HG02610 (cell line): ENCODE measurements at regions not wholly inside any gene's neighbourhood (a gene's known extent, or its start where the extent isn't known, plus 50 kb on each side); places are given as distances from the start of the nearest gene placed in this dataset.
"Not testable (repeated sequence)": the region's sequence is repeated elsewhere in the genome, so short reads cannot be mapped to it uniquely, and the experiment has no call there.

Experiments used
- ATAC-seq: cut with Tn5 transposase; IDR thresholded peaks from one replicate; pipeline ENCODE4 v1.9.1; 2021; ENCODE audit warnings: mild to moderate bottlenecking, moderate library complexity; ENCODE audit not compliant: unreplicated experiment

DNA sequence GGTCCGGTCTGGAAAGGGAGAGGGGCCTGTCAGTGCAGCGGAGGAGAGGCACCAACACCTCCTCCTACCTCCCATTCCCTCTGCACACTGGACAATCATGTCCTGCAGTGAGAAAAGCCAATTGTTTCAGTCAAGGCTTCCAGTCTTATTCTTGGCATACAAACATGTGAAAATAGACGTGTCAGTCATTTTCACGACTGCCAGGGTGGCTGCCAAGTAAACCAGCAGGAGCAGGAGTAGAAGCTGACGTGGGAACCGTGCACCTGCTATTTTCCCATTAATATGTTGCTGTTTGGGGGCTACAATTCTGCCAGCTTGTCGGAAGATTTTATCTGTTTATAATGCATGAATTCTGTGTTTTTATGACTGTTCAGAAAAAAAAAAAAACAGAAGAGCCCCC, 202.3 kb downstream of the SPP2 start:
- ATAC-seq = no peak

DNA sequence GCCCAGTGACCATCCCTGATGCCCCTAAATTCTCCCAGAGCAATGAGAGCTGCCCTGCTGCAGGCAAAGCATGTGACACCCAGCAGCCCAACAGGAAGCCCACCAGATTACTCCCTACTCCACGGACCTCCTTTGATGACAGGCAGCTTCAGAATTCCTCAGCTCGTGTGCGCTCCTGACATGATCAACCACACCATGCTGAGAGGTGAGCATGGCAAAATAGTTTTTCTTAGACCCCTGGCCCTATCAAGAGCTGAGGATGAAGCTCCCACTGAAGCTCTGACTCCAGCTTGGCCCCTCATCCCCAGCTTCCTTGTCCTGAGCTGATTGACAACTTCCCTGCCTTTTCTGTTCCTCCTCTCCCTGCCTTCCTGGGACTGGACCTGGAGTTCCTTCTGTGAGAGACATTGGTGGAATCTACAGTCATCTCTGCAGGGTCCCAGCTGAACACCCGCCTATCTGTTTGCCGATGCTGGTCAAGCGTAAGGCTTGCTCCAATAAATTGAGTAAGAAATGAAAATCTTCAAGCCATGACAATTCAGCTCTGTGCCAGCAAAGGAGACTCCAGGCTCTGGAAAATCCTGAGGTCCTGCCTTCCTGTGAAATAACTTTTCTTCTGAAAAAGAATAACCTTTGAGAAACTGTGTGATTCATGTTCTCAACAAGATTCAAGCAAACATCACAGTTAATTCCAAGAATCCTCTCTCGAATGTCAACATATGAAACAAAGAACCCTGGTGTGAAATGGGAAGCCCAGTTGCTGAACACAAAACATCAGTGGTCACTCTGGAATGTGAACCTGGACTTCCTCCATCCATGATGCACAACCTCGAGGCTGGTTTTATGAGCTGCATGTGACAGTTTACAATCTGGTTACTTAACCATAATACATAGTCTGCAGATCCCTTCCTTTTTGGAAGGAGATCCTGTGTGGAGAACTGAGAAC, 201.1 kb downstream of the SPP2 start:
- no peak for ATAC-seq

DNA sequence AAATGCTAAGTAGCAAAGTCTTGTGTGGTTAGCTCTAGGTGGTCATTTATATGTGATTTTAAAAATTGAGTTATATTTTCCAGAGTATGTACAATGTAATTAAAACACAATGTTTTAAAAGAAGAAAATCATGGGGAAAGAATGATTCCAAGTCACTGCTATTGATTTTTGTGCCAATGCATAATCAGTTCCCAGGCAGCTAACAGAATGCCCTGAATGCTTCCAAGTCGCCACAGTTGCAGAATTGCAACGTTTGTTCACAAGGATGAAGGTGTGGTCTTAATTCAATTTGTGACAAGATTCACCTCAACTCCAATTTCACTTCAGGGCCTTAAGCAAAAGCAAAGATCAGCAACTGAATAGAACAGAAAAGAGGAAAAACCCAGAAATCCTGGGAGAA, 200.4 kb downstream of the SPP2 start:
- ATAC-seq = no peak

DNA sequence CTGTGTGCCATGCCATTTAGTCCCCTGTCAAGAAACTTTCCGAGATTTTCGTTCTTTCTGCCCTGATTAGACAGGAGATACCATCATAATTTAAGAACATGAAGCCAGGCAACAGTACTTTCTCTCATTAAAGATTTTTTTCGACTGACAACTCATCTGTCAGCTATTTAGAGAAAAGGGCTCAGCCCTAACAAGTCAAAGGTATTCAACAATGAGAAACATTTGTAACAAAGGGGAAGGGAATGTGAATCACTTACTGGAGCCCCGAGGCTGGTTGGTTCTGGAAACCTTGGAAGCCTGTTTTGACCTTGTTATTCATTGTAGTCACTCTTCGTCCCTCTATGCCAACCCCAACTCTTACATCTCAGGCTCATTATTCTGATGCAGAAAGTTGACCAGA, 199.4 kb downstream of the SPP2 start:
- no peak for ATAC-seq

DNA sequence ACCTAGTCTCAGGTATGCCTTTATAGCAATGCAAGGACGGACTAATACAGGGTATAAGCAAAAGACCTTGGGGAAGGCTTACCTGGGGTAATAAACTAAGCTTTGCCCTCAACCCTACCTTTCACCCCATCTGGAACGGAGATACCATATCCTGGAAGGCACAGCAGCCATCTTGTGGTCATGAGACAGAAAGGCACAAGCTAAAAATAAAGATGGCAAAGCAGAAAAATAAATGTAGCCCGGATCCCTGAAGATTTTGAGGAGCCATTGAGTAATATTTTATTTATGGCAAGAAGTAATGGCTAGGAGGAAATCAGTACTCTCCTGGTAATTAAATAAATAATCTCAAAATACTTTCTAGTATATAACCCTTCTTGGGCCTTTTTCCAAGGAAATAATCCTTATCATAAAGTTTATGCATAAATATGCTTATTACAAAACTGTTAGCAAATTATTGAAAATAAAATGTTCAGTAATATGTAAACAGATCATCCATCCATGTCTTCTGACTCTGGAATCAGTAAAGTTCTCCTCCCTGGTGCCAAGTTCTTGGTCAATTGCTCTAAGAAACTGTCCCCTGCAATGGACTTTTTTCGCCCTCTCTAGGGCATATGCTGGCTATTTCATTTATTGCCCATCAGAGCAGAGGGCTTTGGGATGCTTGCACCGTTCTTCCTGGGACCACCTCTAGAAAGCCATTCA, 198.7 kb downstream of the SPP2 start:
- no peak for ATAC-seq

DNA sequence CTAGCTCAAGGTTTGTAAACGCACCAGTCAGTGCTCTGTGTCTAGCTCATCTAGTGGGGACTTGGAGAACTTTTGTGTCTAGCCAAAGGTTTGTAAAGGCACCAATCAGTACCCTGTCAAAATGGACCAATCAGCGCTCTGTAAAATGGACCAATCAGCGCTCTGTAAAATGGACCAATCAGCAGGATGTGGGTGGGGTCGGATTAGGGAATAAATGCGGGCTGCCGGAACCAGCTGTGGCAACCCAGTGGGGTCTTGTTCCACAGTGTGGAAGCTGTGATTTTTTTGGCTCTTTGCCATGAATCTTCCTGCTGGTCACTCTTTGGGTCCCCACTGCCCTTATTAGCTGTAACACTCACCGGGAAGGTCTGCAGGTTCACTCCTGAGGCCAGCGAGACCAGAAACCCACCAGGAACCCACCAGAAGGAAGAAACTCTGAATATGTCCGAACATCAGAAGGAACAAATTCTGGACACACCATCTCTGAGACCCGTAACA, 197.8 kb downstream of the SPP2 start:
- not testable (repeated sequence) for ATAC-seq

DNA sequence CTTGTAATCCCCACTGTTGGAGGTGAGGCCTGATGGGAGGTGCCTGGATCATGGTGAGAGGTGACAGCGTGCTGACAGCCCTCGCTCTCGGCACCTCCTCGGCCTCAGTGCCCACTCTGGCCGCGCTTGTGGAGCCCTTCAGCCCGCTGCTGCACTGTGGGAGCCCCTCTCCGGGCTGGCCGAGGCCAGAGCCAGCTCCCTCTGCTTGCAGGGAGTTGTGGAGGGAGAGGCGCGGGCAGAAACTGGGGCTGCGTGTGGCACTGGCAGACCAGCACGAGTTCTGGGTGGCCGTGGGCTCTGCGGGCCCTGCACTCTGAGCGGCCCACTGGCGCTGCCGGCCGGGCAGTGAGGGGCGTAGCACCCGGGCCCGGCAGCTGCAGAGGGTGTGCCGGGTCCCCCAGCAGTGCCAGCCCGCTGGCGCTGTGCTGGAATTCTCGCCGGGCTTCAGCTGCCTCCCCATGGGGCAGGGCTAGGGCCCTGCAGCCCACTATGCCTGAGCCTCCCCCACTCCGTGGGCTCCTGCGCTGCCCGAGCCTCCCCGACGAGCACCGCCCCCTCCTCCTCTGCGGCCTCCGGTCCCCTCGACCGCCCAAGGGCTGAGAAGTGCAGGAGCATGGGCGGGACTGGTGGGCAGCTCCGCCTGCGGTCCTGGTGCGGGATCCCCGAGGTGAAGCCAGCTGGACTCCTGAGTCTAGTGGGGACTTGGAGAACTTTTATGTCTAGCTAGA, 197.1 kb downstream of the SPP2 start:
- no peak for ATAC-seq

DNA sequence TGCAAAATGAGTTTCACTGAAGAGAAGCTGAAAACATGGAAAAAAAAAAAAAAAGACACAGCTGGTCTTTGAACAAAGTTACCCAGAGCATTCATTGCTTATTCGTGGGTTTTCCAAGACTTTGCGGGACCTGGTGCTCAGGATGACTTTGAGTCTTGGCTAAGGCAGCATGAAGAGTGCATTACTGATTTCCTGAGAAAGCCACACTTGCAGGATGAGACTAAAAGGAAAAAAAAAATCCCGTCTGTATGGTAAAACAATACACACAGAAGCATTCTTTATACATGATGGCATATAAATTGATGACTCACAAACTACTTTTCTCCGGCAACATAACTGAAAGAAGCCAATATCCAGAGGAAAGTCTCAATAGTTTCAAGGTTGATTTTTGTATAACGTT, 195.4 kb downstream of the SPP2 start:
- no peak for ATAC-seq

DNA sequence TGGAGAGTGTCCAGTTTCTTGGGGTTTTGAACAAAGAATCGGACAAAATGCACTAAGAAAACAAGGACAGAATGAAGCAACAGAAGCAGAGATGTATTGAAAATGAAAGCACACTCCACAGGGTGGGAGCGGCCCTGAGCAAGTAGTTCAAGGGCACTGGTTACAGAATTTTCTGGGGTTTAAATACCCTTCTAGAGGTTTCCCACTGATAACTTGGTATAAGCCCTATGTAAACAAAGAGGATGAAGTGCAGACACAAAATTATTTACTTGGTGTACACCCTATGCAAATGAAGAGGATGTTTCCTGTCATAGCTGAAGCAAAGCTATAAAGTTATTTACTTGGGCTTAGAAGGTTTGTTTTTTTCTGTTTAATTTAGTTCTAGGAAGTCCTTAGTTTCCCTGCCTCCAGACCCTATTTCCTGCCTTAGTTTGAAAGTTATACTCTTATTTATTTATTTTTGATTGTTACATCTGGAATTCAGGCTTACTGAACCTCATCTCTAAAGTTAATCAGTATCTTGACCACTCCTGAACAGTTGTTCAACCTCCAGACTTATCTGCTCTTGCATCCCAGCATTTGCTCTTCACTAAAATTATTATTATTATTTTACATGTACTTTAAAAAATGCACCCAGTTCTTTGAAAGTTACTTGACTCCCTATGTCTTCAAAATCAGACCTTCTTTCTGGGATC, 193.5 kb downstream of the SPP2 start:
- ATAC-seq = no peak

DNA sequence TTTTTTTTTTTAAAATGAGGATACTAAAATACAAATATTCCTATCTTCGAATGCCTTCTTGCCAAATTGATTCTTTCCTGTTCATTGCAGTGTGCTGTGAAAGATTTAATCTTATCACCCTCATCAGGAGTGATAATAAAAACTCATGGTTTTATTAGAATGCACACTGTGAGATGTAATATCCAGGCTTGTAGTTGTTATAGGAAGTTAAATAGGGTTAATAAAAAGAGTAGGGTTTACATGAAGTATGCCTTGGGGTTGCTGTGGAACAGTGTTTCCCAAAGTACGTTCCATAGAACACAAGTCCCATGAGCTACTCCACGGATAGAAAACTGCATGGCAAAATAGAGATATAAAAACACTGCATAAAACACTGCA, 191.9 kb downstream of the SPP2 start:
- no peak for ATAC-seq

DNA sequence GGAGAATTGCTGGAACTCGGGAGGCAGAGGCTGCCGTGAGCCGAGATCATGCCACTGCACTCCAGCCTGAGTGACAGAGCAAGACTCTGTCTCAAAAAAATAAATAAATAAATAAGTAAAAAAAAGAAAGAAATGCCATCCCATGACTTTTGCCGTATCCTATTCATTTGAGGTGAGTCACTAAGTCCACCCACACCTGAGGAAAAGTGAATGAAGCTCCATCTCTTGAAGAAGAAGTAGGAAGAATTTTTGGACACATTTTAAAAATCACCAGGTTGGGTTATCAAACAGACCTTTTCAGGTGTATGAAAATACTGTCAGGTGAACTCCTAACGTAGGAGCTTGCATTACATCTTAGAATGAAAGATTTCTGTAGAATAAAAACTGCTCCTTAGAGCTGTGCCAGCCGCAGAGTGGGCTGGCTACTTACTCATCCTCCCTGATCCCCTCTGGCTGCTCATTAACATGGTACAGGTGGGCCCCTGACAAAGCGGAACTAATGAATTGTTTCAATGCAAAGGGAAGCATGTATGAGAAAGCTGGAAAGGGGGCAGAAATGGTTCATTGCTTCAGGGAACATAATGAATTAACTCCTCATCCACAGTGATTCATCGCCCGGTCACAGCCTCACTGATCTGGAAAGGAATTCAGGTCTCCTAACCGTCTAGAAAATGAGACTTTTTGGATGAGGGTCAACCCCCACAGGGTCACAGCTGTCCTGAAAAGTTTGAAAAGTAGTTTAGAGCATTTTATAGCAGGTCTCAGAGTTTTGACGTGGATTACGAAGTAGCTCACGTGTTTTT, 191.4 kb downstream of the SPP2 start:
- no peak for ATAC-seq

DNA sequence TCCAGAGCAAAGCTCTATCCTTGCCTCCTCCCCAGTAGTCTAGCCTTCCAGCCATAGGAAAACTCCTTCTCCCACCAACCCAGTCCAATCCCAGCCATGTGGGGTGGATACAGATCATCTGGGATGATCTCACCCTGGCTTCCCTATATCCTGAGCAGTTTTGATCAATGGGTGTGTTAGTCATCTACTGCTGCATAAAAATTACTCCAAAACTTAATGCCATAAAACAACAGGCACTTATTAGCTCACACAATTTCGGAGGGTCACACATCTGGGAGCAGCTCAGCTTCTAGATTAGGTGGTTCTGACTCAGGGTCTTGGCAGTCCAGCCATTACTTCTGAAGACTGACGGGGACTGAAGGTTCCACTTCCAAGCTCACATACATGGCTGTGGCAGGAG, 190.4 kb downstream of the SPP2 start:
- ATAC-seq = no peak

DNA sequence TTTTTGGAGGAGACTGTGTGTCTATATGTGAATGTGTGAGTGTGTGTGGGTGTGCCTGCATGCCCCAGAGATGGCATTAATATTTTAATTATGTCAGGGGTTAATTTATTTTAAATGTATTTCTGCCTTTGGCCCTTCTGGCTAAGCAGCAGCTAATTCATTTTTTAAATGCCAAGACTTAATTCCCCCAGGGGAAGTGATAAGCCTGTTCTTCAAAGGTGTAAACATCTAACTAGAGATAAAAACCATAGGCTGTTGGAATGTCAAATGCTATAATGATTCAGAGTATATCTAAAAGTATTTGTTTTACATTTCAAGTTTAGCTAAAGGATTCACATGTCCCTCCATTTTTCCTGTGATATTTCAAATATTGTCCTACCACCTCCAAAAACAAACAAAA, 184.7 kb downstream of the SPP2 start:
- no peak for ATAC-seq

DNA sequence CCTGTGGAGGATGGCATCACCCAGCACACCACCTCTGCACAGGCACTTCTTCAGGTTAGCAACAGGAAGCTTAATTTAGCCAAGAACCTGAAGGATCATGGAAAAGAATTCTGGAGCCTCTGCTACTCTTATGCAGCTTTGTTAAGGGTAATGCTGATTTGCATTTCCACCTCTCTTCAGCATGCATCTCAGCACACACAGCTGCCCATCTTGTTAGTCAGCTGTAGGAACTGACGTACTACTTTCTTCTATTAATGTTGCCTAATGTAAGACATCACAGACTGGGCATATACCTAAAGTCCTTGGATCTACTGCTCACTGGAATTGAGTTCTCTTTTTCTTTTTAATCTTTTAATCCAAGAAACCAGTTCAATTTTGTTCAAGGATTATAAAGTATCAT, 181.0 kb downstream of the SPP2 start:
- no peak for ATAC-seq

DNA sequence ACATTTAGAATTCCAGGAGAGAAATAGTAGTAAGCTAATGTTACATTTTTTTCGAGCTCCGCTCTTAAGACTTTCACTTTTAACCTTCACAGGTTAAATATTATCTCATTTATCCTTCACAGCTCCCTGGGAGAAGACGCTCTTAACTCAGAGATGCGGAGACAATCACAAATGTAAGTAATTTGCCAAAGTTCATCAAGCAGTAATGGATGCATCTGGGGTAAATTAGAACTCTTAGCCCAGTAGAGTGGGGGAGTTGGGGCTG, 168.5 kb downstream of the SPP2 start:
- ATAC-seq = no peak

DNA sequence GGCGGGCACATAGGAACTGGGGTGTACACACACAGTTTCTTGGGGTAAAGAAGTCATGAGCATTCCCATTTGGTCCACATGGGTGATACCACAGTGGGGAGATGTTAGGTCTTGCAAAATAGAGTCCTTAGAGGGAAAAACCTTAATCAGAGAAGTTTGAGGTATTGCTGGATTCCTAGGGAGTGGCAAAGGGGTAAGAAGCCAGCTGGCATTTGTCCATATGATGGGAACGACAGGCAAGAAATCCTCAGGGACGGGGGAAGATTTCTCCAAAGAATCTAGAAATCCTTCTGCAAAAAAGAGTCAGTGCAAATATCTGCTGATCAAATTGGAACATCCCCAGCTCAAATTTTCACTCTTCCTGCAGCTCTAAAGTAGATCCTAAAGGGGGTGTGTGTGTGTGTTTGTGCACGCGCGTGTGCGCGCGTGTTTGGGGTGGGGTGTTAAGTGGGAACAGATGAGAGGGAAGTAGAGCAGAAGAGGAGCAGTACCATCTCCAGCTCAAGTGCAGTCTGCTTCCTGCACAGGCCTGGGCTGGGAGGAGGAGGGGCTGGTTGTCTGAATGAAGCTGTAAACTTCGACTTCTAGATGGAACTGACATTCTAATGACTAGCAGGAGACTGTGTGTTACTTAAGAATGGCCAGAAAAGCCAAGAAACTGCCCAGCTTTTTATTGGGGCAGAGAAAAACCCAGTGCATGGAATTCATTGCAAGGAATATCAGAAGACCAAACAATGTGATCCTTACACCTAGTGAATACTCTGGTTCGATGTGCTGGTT, 168.0 kb downstream of the SPP2 start:
- no peak for ATAC-seq

DNA sequence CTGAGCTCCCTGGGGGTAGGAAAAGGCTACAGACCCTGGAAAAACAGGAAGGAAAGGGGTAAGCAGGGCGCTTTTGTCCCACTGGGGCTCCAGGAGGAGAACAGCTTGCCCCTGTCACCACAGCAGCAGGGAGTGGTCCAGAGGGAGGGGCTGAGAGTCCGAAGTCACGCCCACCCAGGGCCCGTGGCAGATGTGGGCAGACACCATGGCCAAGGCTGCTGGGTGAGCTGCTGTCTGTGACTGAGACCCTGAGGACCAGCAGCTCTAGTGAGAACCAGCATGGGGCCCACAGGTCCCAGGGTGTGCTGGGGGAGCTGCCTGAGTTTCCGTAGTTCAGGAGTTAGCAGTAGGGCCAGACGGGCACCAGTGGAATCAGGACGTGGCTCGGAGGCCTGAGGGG, 162.0 kb downstream of the SPP2 start:
- ATAC-seq = no peak

DNA sequence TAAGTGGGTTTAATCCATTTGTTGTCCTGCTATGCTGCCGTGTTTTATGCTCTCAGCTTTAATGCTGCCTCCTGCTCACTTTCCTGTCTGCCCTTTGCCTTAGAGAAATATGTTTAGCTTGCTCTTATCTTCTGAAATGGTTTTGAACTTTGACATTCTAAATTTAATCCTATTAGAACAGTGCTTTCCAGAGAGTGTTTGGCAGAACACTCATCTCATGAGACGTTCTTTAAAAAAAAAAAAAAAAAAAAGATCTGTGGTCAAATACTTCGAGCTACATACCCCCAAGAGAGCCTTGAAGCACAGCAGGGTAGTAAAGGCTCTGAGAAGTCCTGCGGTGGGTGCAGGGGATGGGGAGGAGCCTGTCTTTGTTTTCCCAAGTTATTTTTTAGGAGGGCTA, 161.3 kb downstream of the SPP2 start:
- no peak for ATAC-seq

DNA sequence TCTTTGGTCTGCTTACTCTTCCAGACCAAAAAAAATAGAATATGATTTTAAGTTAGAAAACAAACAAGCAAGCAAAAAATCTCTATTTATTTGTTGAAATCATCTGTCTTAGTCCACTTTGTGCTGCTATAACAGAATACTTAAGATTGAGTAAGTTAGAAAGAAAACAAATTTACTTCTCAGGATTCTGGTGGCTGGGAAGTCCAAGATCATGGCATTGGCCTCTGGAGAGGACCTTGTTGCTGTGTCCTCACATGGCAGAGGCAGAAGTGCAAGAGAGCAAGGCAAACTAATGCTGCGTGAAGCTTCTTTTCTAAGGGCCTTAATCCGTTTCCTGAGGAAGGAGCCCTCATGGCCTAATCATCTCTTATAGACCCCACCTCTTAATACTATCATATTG, 156.2 kb downstream of the SPP2 start:
- ATAC-seq = no peak

DNA sequence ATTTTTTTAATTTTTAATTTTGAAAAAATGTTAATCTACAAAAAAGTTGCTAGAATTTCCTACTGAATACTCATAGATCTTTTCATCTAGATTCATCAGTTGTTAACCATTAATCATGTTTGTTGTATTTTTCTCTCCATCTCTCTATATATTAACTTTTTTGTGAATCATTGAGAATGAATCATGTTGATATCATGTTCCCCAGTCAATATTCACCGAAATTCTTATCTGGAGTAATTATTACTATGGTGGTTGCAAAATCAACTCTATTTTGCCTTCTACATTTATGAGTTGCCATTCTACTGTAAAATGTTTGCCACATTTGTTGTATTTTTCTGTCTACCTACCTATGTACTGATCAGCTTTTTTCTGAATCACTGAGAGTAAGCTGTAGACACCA, 154.0 kb downstream of the SPP2 start:
- ATAC-seq = no peak
